Smooth muscle cell (in vitro differentiated cells): ENCODE measurements at regions not wholly inside any gene's neighbourhood (a gene's known extent, or its start where the extent isn't known, plus 50 kb on each side); places are given as distances from the start of the nearest gene placed in this dataset.
"Not testable (repeated sequence)": the region's sequence is repeated elsewhere in the genome, so short reads cannot be mapped to it uniquely, and the experiment has no call there.

Experiments
- DNase-seq: peaks from one replicate; lab custom pipeline; 2025; ENCODE audit not compliant: unreplicated experiment; lab: John Stamatoyannopoulos, UW
- H2AFZ ChIP-seq: fragments of 200-600 bp; sonication (generic); 2 replicates; pipeline ENCODE4 v1.6.0; 2016; ENCODE audit warnings: antibody characterized with exemption, low read depth, mild to moderate bottlenecking
- H3F3A ChIP-seq: fragments of 200-600 bp; sonication (generic); 2 replicates; pipeline ENCODE4 v1.6.0; 2017; ENCODE audit warnings: antibody characterized with exemption, low read depth
- H3K27ac ChIP-seq: fragments of 200-600 bp; sonication (generic); 2 replicates; pipeline ENCODE4 v1.5.1; 2016; ENCODE audit warnings: low read depth, mild to moderate bottlenecking
- H3K27me3 ChIP-seq: fragments of 200-600 bp; sonication (generic); 2 replicates; pipeline ENCODE4 v1.6.1; 2016; ENCODE audit warnings: low read depth, mild to moderate bottlenecking
- H3K36me3 ChIP-seq: fragments of 200-600 bp; sonication (generic); 2 replicates; pipeline ENCODE4 v1.5.1; 2016; ENCODE audit warnings: low read depth
- H3K4me1 ChIP-seq: fragments of 200-600 bp; sonication (generic); 2 replicates; pipeline ENCODE4 v1.5.1; 2016; ENCODE audit warnings: low read depth
- H3K4me2 ChIP-seq: fragments of 200-600 bp; sonication (generic); 2 replicates; pipeline ENCODE4 v1.6.0; 2016; ENCODE audit warnings: mild to moderate bottlenecking
- H3K4me3 ChIP-seq: fragments of 200-600 bp; sonication (generic); 2 replicates; pipeline ENCODE4 v1.5.1; 2016; ENCODE audit warnings: mild to moderate bottlenecking
- H3K79me2 ChIP-seq: fragments of 200-600 bp; sonication (generic); 2 replicates; pipeline ENCODE4 v1.6.0; 2016; ENCODE audit warnings: low read depth, mild to moderate bottlenecking
- H3K9ac ChIP-seq: fragments of 200-600 bp; sonication (generic); 2 replicates; pipeline ENCODE4 v1.6.0; 2016; ENCODE audit warnings: low read depth
- H3K9me3 ChIP-seq: fragments of 200-600 bp; sonication (generic); replicated peaks from 2 replicates; pipeline ENCODE4 v1.5.1; 2016; ENCODE audit warnings: low read depth
- H4K20me1 ChIP-seq: fragments of 200-600 bp; sonication (generic); 2 replicates; pipeline ENCODE4 v1.6.0; 2016; ENCODE audit warnings: low read depth
- CTCF ChIP-seq: fragments of 200-600 bp; sonication (generic); IDR thresholded peaks from 2 replicates; pipeline ENCODE4 v1.5.1; 2017; ENCODE audit warnings: borderline replicate concordance, mild to moderate bottlenecking, antibody characterized with exemption; ENCODE audit not compliant: insufficient read depth, poor library complexity, severe bottlenecking
- WGBS: methylation state at CpG from one replicate; pipeline ENCODE4 v1.1.7; 2016; ENCODE audit warnings: low lambda C conversion rate; 5-methylcytosine and 5-hydroxymethylcytosine counted together

DNA sequence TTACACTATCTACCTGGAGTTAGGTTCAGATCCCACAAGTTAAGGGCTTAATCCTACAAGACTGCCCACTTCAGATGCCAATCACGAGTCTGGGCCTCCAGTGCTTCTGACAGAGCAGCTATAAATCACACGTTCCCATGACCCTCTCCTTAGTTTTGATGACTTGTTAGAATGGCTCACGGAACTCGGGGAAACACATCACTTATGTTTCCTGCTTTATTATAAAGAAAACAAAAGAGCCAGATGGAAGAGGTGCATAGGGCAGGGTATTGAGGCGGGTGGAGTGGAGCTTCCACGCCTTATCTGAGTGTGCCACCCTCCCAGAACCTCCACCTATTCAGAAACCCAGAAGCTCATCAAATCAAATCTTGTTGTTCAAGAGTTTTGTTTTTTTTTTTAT, 170.8 kb downstream of the MOBP start:
- H3K9me3 ChIP-seq: no peaks in the 10 kb centered on the region
- no peak overlapping the region for H3K4me2 ChIP-seq
- TF ChIP-seq CTCF: no peak
- H4K20me1 ChIP-seq: no peaks in the 10 kb centered on the region
- H3F3A ChIP-seq: no peaks in the 10 kb centered on the region
- no peak overlapping the region for H2AFZ ChIP-seq
- no peaks in the 10 kb centered on the region for H3K79me2 ChIP-seq
- peaks cover 14% of the 10 kb centered on the region for H3K4me1 ChIP-seq
- no peak overlapping the region for H3K4me3 ChIP-seq
- H3K9ac ChIP-seq: no peak overlapping the region
- no peaks in the 10 kb centered on the region for H3K36me3 ChIP-seq
- H3K27ac ChIP-seq: peak overlapping the region; percentile 87
- WGBS: 77% methylated on average over 6 of the region's 6 CpGs
- H3K27me3 ChIP-seq: no peaks in the 10 kb centered on the region
- DNase-seq: no peak

GRCh38 chr3:39639344-39640236, 169.8 kb upstream of the MYRIP start:
- no peaks in the 10 kb centered on the region for H3F3A ChIP-seq
- 36% methylated on average over 5 of the region's 5 CpGs for WGBS
- no peaks in the 10 kb centered on the region for H3K27me3 ChIP-seq
- peak overlapping the region; percentile 12 for H3K4me3 ChIP-seq
- H3K79me2 ChIP-seq: no peaks in the 10 kb centered on the region
- no peaks in the 10 kb centered on the region for H3K9me3 ChIP-seq
- no peaks in the 10 kb centered on the region for H4K20me1 ChIP-seq
- peaks cover 14% of the 10 kb centered on the region for H3K4me1 ChIP-seq
- H3K4me2 ChIP-seq: peak overlapping the region; percentile 74
- peak overlapping the region; percentile 23 for H3K9ac ChIP-seq
- H3K27ac ChIP-seq: peak overlapping the region; percentile 87
- H3K36me3 ChIP-seq: no peaks in the 10 kb centered on the region
- DNase-seq: no peak
- TF ChIP-seq CTCF: no peak
- peak overlapping the region; percentile 8 for H2AFZ ChIP-seq

GRCh38 chr3:39641274-39641673, 168.1 kb upstream of the MYRIP start:
- no peak for DNase-seq
- Histone ChIP-seq H3F3A (no peaks in the 10 kb centered on the region), H3K27me3 (no peaks in the 10 kb centered on the region), H2AFZ (peak overlapping the region; percentile 26), H3K4me3 (no peak overlapping the region), H3K79me2 (no peaks in the 10 kb centered on the region), H3K9ac (no peak overlapping the region), H3K4me1 (peaks cover 14% of the 10 kb centered on the region), H3K4me2 (peak overlapping the region; percentile 10), H3K36me3 (no peaks in the 10 kb centered on the region), H4K20me1 (no peaks in the 10 kb centered on the region), H3K27ac (no peak overlapping the region), H3K9me3 (no peaks in the 10 kb centered on the region)
- WGBS: 81% methylated on average over 4 of the region's 4 CpGs
- no peak for TF ChIP-seq CTCF

DNA sequence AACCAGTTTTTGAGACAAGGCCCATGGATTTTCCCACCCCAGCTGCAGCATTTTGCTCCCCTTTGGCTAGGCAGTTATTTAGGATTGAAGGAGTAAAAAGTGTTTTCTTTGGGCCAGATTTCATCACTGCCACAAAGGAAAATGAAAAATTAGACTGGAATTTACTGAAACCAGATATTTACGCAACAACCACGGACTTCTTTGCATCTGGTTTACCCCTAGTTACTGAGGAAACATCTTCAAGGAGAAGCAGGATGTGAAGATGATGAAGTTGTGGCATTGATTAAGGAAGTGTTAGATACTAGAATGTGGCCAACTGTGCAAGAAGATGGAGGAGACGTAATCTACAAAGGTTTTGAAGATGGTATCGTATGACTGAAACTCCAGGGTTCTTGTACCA, 165.2 kb upstream of the MYRIP start:
- no peak for DNase-seq
- Histone ChIP-seq H3K4me2 (no peak overlapping the region), H3K9me3 (no peaks in the 10 kb centered on the region), H2AFZ (no peak overlapping the region), H3K4me1 (peaks cover 7% of the 10 kb centered on the region), H3K4me3 (no peak overlapping the region), H3K79me2 (no peaks in the 10 kb centered on the region), H3F3A (no peaks in the 10 kb centered on the region), H3K9ac (no peak overlapping the region), H3K27ac (peak overlapping the region; percentile 38), H3K36me3 (no peaks in the 10 kb centered on the region), H4K20me1 (no peaks in the 10 kb centered on the region), H3K27me3 (no peaks in the 10 kb centered on the region)
- 39% methylated on average over 4 of the region's 4 CpGs for WGBS
- TF ChIP-seq CTCF: no peak

GRCh38 chr3:39651256-39651655, 158.2 kb upstream of the MYRIP start:
- H3K4me1 ChIP-seq, H3K36me3 ChIP-seq, H3K9me3 ChIP-seq, H3F3A ChIP-seq, H4K20me1 ChIP-seq, H3K27me3 ChIP-seq, H3K9ac ChIP-seq, H3K79me2 ChIP-seq, H3K4me3 ChIP-seq, H3K4me2 ChIP-seq, H3K27ac ChIP-seq, DNase-seq, H2AFZ ChIP-seq: not testable (repeated sequence)
- 96% methylated on average over 18 of the region's 19 CpGs for WGBS
